HG02852 (cell line): ENCODE measurements at regions not wholly inside any gene's neighbourhood (a gene's known extent, or its start where the extent isn't known, plus 50 kb on each side); places are given as distances from the start of the nearest gene placed in this dataset.
"Not testable (repeated sequence)": the region's sequence is repeated elsewhere in the genome, so short reads cannot be mapped to it uniquely, and the experiment has no call there.

Experiments used
- ATAC-seq: cut with Tn5 transposase; IDR thresholded peaks from one replicate; pipeline ENCODE4 v1.9.1; 2021; ENCODE audit warnings: mild to moderate bottlenecking, moderate library complexity; ENCODE audit not compliant: unreplicated experiment

GRCh38 chr6:23688650-23689049 lies 437.4 kb upstream of the NRSN1 start:
- no peak for ATAC-seq

GRCh38 chr6:23690453-23691049 lies 435.5 kb upstream of the NRSN1 start:
- no peak for ATAC-seq

GRCh38 chr6:23692184-23692583 lies 433.8 kb upstream of the NRSN1 start:
- ATAC-seq = no peak

GRCh38 chr6:23696992-23697391 lies 429.0 kb upstream of the NRSN1 start:
- no peak for ATAC-seq

GRCh38 chr6:23704479-23705052 lies 421.4 kb upstream of the NRSN1 start:
- no peak for ATAC-seq

- no peak for ATAC-seq
These were observed 420.3 kb upstream of the NRSN1 start for GRCh38 chr6:23705697-23706096.

- no peak for ATAC-seq
These were observed 413.3 kb upstream of the NRSN1 start for GRCh38 chr6:23712756-23713155.

GRCh38 chr6:23713211-23713610 lies 412.8 kb upstream of the NRSN1 start:
- ATAC-seq = no peak

GRCh38 chr6:23728707-23729106 lies 397.3 kb upstream of the NRSN1 start:
- no peak for ATAC-seq

- no peak for ATAC-seq
These were observed 394.4 kb upstream of the NRSN1 start for GRCh38 chr6:23731609-23732008.

GRCh38 chr6:23732521-23732920 lies 393.5 kb upstream of the NRSN1 start:
- ATAC-seq = no peak

- no peak for ATAC-seq
These were observed 390.9 kb upstream of the NRSN1 start for GRCh38 chr6:23735151-23735550.

- no peak for ATAC-seq
These were observed 389.4 kb upstream of the NRSN1 start for GRCh38 chr6:23736577-23736976.

- no peak for ATAC-seq
These were observed 378.8 kb upstream of the NRSN1 start for GRCh38 chr6:23747239-23747638.

GRCh38 chr6:23752414-23752813 lies 373.6 kb upstream of the NRSN1 start:
- ATAC-seq = no peak

GRCh38 chr6:23754197-23754596 lies 371.8 kb upstream of the NRSN1 start:
- no peak for ATAC-seq

- ATAC-seq = no peak
These were observed 350.9 kb upstream of the NRSN1 start for GRCh38 chr6:23775127-23775526.

- ATAC-seq = no peak
These were observed 342.1 kb upstream of the NRSN1 start for GRCh38 chr6:23783901-23784300.

- no peak for ATAC-seq
These were observed 341.6 kb upstream of the NRSN1 start for GRCh38 chr6:23784301-23784919.

GRCh38 chr6:23790756-23791155 lies 335.3 kb upstream of the NRSN1 start:
- no peak for ATAC-seq

- ATAC-seq = no peak
These were observed 329.0 kb upstream of the NRSN1 start for GRCh38 chr6:23797041-23797440.

GRCh38 chr6:23804289-23804688 lies 321.7 kb upstream of the NRSN1 start:
- not testable (repeated sequence) for ATAC-seq

- not testable (repeated sequence) for ATAC-seq
These were observed 304.9 kb upstream of the NRSN1 start for GRCh38 chr6:23821141-23821540.
